ENCODE measurements at regions not wholly inside any gene's neighbourhood (a gene's known extent, or its start where the extent isn't known, plus 50 kb on each side); places are given as distances from the start of the nearest gene placed in this dataset.

DNA sequence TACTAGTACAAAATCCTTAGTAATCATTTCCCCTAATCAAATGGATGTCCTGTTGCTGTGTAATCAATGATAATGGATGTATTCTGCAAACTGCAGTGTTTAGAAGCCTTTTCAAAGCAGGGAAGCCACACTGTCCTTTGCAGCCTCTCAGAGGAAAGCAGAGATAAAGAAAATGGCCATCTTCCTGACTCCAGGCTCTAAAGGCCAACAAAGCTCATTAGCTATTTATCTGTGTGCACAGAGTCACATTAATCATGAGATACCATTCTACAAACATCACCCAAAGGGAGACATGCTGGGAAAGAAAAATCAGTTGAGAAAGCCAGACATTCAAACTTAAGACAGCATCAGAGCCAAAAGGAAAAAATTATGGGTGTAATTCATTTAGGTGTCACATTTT is 165.0 kb downstream of the RAD51AP2 start:
- TF ChIP-seq, protein P1, sequence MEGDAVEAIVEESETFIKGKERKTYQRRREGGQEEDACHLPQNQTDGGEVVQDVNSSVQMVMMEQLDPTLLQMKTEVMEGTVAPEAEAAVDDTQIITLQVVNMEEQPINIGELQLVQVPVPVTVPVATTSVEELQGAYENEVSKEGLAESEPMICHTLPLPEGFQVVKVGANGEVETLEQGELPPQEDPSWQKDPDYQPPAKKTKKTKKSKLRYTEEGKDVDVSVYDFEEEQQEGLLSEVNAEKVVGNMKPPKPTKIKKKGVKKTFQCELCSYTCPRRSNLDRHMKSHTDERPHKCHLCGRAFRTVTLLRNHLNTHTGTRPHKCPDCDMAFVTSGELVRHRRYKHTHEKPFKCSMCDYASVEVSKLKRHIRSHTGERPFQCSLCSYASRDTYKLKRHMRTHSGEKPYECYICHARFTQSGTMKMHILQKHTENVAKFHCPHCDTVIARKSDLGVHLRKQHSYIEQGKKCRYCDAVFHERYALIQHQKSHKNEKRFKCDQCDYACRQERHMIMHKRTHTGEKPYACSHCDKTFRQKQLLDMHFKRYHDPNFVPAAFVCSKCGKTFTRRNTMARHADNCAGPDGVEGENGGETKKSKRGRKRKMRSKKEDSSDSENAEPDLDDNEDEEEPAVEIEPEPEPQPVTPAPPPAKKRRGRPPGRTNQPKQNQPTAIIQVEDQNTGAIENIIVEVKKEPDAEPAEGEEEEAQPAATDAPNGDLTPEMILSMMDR (IDR thresholded peaks at IDR 0.05; ENCODE audit: insufficient read depth, low read depth, low read length) = no peak
- TF ChIP-seq EZH2 (IDR thresholded peaks at IDR 0.05; ENCODE audit: insufficient read depth, low read length) = no peak
